HuH-7 (cell line): ENCODE measurements at regions not wholly inside any gene's neighbourhood (a gene's known extent, or its start where the extent isn't known, plus 50 kb on each side); places are given as distances from the start of the nearest gene placed in this dataset.
"Not testable (repeated sequence)": the region's sequence is repeated elsewhere in the genome, so short reads cannot be mapped to it uniquely, and the experiment has no call there.

ENCODE experiments used
- DNase-seq: peaks from one replicate; pipeline ENCODE4 v3.0.0; 2011; ENCODE audit warnings: low spot score

DNA sequence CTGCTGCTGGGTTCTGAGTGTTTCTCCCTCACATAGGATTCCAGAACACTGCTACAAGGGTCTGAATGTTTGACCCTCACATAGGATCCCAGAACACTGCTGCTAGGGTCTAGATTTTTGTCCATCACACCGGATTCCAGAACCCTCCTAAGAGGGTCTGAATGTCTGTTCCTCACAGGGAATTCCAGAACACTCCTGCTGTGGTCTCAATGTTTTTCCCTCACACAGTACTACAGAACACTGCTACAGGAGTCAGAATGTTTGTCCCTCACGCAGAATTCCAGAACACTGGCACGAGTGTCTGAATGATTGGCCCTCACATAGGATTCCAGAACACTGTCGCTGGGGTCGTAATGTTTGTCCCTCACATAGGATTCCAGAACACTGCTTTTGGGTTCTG is 221.6 kb downstream of the FOXD4L6 start:
- DNase-seq = not testable (repeated sequence)

GRCh38 chr9:40892315-40892714 is 236.2 kb downstream of the FOXD4L6 start:
- DNase-seq = not testable (repeated sequence)

DNA sequence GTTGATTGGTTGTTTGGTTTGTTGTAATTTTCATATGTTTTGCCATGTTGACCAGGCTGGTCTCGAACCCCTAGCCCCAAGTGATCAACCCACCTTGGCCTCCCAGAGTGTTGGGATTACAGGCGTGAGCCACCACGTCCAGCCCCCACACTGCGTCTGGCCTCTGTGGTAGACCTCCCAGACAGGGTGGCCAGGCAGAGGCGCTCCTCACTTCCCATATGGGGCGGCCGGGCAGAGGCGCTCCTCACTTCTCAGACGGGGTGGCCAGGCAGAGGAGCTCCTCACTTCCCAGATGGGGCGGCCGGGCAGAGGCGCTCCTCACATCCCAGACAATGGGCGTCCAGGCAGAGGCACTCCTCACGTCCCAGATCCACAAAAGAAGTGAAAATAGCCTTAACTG is 242.6 kb downstream of the FOXD4L6 start:
- DNase-seq = not testable (repeated sequence)

GRCh38 chr9:40884902-40885490 is 243.5 kb downstream of the FOXD4L6 start:
- not testable (repeated sequence) for DNase-seq

- DNase-seq = no peak
These were observed 244.2 kb downstream of the FOXD4L6 start for GRCh38 chr9:40884072-40884901.

- DNase-seq = not testable (repeated sequence)
These were observed 244.9 kb downstream of the FOXD4L6 start for GRCh38 chr9:40883423-40884071.

DNA sequence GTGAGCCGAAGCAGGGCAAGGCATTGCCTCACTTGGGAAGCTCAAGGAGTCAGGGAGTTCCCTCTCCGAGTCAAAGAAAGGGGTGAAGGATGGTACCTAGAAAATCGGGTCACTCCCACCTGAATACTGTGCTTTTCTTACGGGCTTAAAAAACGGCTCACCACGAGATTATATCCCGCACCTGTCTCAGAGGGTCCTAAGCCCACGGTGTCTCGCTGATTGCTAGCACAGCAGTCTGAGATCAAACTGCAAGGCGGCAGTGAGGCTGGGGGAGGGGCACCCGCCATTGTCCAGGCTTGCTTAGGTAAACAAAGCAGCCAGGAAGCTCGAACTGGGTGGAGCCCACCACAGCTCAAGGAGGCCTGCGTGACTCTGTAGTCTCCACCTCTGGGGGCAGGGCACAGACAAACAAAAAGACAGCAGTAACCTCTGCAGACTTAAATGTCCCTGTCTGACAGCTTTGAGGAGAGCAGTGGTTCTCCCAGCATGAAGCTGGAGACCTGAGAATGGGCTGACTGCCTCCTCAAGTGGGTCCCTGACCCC is 254.7 kb downstream of the FOXD4L6 start:
- DNase-seq = not testable (repeated sequence)

DNA sequence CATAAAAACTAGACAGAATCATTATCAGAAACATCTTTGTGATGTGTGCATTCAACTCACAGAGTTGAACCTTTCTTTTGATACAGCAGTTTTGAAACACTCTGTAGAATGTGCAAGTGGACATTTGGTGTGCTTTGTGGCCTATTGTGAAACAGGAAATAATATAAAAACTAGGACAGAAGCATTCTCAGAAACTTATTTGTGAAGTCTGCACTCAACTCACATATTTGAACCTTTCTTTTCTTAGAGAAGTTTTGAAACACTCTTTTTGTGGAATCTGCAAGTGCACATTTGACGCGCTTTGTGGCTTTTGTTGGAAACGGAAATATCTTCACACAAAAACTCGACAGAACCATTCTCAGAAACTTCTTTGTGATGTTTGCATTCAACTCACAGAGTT is 260.0 kb downstream of the FOXD4L6 start:
- DNase-seq = not testable (repeated sequence)
